ENCODE measurements at regions not wholly inside any gene's neighbourhood (a gene's known extent, or its start where the extent isn't known, plus 50 kb on each side); places are given as distances from the start of the nearest gene placed in this dataset.

DNA sequence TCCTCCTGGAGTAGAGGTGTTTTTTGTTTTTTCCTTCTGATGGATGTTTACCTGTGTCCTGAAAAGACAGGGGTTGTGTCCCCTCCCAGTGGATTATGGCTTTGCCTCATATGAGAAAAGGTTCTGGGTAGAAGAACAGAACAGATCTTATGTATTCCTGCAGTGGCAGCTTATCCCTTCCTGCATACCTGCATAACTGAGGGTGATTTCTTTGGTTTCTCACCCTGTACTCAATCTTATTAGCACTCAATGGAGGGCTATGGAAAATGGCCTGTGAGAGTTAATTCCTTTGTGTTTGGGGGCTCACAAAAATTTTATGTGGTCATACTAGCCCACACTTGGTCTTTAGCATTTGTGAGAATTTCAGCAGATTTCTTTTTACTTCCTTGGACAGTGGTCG is 482.0 kb upstream of the ONECUT1 start:
- no peaks in the 10 kb centered on the region for H3F3A ChIP-seq (ENCODE audit: insufficient read depth, low read length)
- H3K27me3 ChIP-seq (replicated peaks; ENCODE audit: insufficient read depth, low read length): no peaks in the 10 kb centered on the region
- H3K4me1 ChIP-seq (ENCODE audit: low read length): no peaks in the 10 kb centered on the region
- H3K4me3 ChIP-seq (ENCODE audit: low read length): no peak overlapping the region
- H3K9me2 ChIP-seq (replicated peaks; ENCODE audit: insufficient read depth, low read length): no peaks in the 10 kb centered on the region
- no peak for TF ChIP-seq EZH2phosphoT487 (IDR thresholded peaks at IDR 0.05; ENCODE audit: low read length)
- TF ChIP-seq EZH2 (optimal IDR thresholded peaks at IDR 0.05; ENCODE audit: low read depth, low read length): no peak
- TF ChIP-seq, protein P1, sequence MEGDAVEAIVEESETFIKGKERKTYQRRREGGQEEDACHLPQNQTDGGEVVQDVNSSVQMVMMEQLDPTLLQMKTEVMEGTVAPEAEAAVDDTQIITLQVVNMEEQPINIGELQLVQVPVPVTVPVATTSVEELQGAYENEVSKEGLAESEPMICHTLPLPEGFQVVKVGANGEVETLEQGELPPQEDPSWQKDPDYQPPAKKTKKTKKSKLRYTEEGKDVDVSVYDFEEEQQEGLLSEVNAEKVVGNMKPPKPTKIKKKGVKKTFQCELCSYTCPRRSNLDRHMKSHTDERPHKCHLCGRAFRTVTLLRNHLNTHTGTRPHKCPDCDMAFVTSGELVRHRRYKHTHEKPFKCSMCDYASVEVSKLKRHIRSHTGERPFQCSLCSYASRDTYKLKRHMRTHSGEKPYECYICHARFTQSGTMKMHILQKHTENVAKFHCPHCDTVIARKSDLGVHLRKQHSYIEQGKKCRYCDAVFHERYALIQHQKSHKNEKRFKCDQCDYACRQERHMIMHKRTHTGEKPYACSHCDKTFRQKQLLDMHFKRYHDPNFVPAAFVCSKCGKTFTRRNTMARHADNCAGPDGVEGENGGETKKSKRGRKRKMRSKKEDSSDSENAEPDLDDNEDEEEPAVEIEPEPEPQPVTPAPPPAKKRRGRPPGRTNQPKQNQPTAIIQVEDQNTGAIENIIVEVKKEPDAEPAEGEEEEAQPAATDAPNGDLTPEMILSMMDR (IDR thresholded peaks at IDR 0.05; ENCODE audit: low read length): no peak
- no peak overlapping the region for H3K9ac ChIP-seq (ENCODE audit: low read length)
- H2AFZ ChIP-seq (ENCODE audit: low read length): no peak overlapping the region
- no peak overlapping the region for H3K27ac ChIP-seq (ENCODE audit: low read length)
- no peaks in the 10 kb centered on the region for H4K20me1 ChIP-seq (ENCODE audit: insufficient read depth, low read length)
- H3K9me3 ChIP-seq (replicated peaks; ENCODE audit: insufficient read depth, low read length): no peaks in the 10 kb centered on the region
- H3K4me2 ChIP-seq (ENCODE audit: low read depth, low read length): no peak overlapping the region
- DNase-seq: no peak
- H3K36me3 ChIP-seq (replicated peaks; ENCODE audit: insufficient read depth, low read length): no peaks in the 10 kb centered on the region
- no peaks in the 10 kb centered on the region for H3K79me2 ChIP-seq (ENCODE audit: low read length)

DNA sequence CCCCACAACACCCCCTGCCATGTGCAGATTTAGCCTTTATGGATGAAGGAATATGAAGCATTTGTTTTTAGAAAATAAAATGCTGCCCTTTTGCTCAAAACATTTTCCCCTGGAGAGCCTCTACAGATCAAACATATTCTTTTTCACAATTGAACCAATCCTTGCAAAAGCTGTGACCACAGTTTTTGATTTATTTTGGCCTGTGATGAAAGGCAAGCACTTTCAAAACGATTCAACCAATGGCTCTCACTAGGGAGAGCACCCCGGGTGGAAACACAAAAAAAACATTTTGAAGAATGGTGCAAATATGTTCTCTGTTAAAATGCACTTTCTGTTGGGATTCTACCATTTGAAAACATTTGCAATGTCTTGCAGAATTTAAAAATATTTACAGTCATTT is 476.0 kb upstream of the ONECUT1 start:
- no peaks in the 10 kb centered on the region for H3K36me3 ChIP-seq (replicated peaks; ENCODE audit: insufficient read depth, low read length)
- no peaks in the 10 kb centered on the region for H3K27me3 ChIP-seq (replicated peaks; ENCODE audit: insufficient read depth, low read length)
- H3K4me3 ChIP-seq (ENCODE audit: low read length): no peak overlapping the region
- no peaks in the 10 kb centered on the region for H3K4me1 ChIP-seq (ENCODE audit: low read length)
- no peaks in the 10 kb centered on the region for H3K9me3 ChIP-seq (replicated peaks; ENCODE audit: insufficient read depth, low read length)
- TF ChIP-seq EZH2phosphoT487 (IDR thresholded peaks at IDR 0.05; ENCODE audit: low read length) (no peak), EZH2 (optimal IDR thresholded peaks at IDR 0.05; ENCODE audit: low read depth, low read length) (no peak)
- TF ChIP-seq, protein P1 (IDR thresholded peaks at IDR 0.05; ENCODE audit: low read length): no peak
- no peak for DNase-seq
- H3K9ac ChIP-seq (ENCODE audit: low read length): no peak overlapping the region
- H3K27ac ChIP-seq (ENCODE audit: low read length): no peak overlapping the region
- no peak overlapping the region for H3K4me2 ChIP-seq (ENCODE audit: low read depth, low read length)
- no peaks in the 10 kb centered on the region for H3K9me2 ChIP-seq (replicated peaks; ENCODE audit: insufficient read depth, low read length)
- H3F3A ChIP-seq (ENCODE audit: insufficient read depth, low read length): no peaks in the 10 kb centered on the region
- no peaks in the 10 kb centered on the region for H3K79me2 ChIP-seq (ENCODE audit: low read length)
- no peaks in the 10 kb centered on the region for H4K20me1 ChIP-seq (ENCODE audit: insufficient read depth, low read length)
- no peak overlapping the region for H2AFZ ChIP-seq (ENCODE audit: low read length)

DNA sequence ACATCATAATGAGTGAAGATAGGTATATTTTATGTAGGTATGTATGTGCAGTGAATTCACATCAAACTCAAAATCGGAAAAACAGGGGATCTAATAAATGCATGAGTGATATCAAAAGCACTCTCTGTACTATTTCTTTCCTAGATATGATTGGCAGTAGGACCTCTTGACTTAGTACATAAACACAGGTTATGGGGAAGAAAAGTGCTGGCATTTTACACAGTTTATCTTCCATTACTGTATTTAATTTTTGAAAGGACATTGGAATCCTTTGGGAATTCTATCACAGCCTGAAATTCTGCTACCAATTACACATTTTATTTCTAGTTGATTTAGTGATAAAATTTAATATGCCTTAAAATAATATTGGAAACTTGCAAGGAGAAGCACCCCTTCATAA is 470.5 kb upstream of the ONECUT1 start:
- Histone ChIP-seq H3K4me2 (ENCODE audit: low read depth, low read length) (no peak overlapping the region), H3K36me3 (replicated peaks; ENCODE audit: insufficient read depth, low read length) (no peaks in the 10 kb centered on the region), H3K4me3 (ENCODE audit: low read length) (no peak overlapping the region), H3F3A (ENCODE audit: insufficient read depth, low read length) (no peaks in the 10 kb centered on the region), H3K9me2 (replicated peaks; ENCODE audit: insufficient read depth, low read length) (no peaks in the 10 kb centered on the region), H3K79me2 (ENCODE audit: low read length) (no peaks in the 10 kb centered on the region), H3K27ac (ENCODE audit: low read length) (no peak overlapping the region), H3K27me3 (replicated peaks; ENCODE audit: insufficient read depth, low read length) (no peaks in the 10 kb centered on the region), H3K9me3 (replicated peaks; ENCODE audit: insufficient read depth, low read length) (no peaks in the 10 kb centered on the region), H4K20me1 (ENCODE audit: insufficient read depth, low read length) (no peaks in the 10 kb centered on the region), H3K4me1 (ENCODE audit: low read length) (no peaks in the 10 kb centered on the region), H3K9ac (ENCODE audit: low read length) (no peak overlapping the region), H2AFZ (ENCODE audit: low read length) (no peak overlapping the region)
- no peak for DNase-seq
- TF ChIP-seq EZH2 (optimal IDR thresholded peaks at IDR 0.05; ENCODE audit: low read depth, low read length) (no peak), EZH2phosphoT487 (IDR thresholded peaks at IDR 0.05; ENCODE audit: low read length) (no peak)
- TF ChIP-seq, protein P1 (IDR thresholded peaks at IDR 0.05; ENCODE audit: low read length): no peak

All from MM.1S (cell line).